CD14-positive monocyte (primary cell): ENCODE measurements at regions not wholly inside any gene's neighbourhood (a gene's known extent, or its start where the extent isn't known, plus 50 kb on each side); places are given as distances from the start of the nearest gene placed in this dataset.

Source experiments
- DNase-seq, 3 donors: peaks; one replicate each; pipeline ENCODE4 v3.0.0-alpha.2; 2011 to 2022
- H2AFZ ChIP-seq: 2 replicates; pipeline ENCODE4 v1.6.0; 2012; ENCODE audit warnings: mild to moderate bottlenecking, low read depth, low read length, inconsistent platforms; ENCODE audit not compliant: insufficient read depth, poor library complexity, severe bottlenecking
- H3K27ac ChIP-seq, 2 donors: 1 replicate in 1 of 2; 2 replicates in 1 of 2; pipeline ENCODE4 v1.5.1; 2012 to 2013; ENCODE audit warnings: low read length in 2 of 2, control low read depth in 1 of 2, inconsistent platforms in 1 of 2, low read depth in 1 of 2, mild to moderate bottlenecking in 1 of 2
- H3K27me3 ChIP-seq, 2 donors: one replicate each; pipeline versions ENCODE4 v1.6.0 to v1.6.1; 2011 to 2013; ENCODE audit warnings: low read length in 2 of 2; ENCODE audit not compliant: control insufficient read depth in 2 of 2, insufficient read depth in 2 of 2
- H3K36me3 ChIP-seq, 2 donors: replicated peaks in 1 of 2; 1 replicate in 1 of 2; 2 replicates in 1 of 2; pipeline versions ENCODE4 v1.5.1 to v1.6.1; 2012 to 2013; ENCODE audit warnings: low read length in 2 of 2, control low read depth in 1 of 2, inconsistent platforms in 1 of 2, mild to moderate bottlenecking in 1 of 2; ENCODE audit not compliant: insufficient read depth in 2 of 2, control insufficient read depth in 1 of 2
- H3K4me1 ChIP-seq, 2 donors: 1 replicate in 1 of 2; 2 replicates in 1 of 2; pipeline versions ENCODE4 v1.5.1 to v1.6.1; 2012 to 2013; ENCODE audit warnings: low read length in 2 of 2, control low read depth in 1 of 2, inconsistent platforms in 1 of 2, mild to moderate bottlenecking in 1 of 2, moderate library complexity in 1 of 2; ENCODE audit not compliant: insufficient read depth in 2 of 2, control insufficient read depth in 1 of 2
- H3K4me2 ChIP-seq: replicated peaks from 2 replicates; pipeline ENCODE3; 2012; ENCODE audit warnings: low read length, moderate library complexity, mild to moderate bottlenecking; ENCODE audit not compliant: poor library complexity, severe bottlenecking; ENCODE audit errors: extremely low read depth
- H3K4me3 ChIP-seq, 3 experiments: fragments of 200-600 bp in 1 of 3; sonication (generic) in 1 of 3; replicated peaks in 1 of 3; 1 replicate in 2 of 3; 2 replicates in 1 of 3; pipeline ENCODE4 v1.5.1; 2011 to 2013; ENCODE audit warnings: low read length in 3 of 3, mild to moderate bottlenecking in 3 of 3, control low read depth in 2 of 3, low read depth in 2 of 3, inconsistent platforms in 1 of 3, moderate library complexity in 1 of 3
- H3K79me2 ChIP-seq: 2 replicates; pipeline ENCODE4 v1.6.0; 2012; ENCODE audit warnings: mild to moderate bottlenecking, control low read depth, inconsistent platforms, low read length, moderate library complexity; ENCODE audit not compliant: insufficient read depth
- H3K9ac ChIP-seq: 2 replicates; pipeline ENCODE4 v1.6.0; 2017; ENCODE audit warnings: low read length, mild to moderate bottlenecking; ENCODE audit not compliant: insufficient read depth, poor library complexity, severe bottlenecking
- H3K9me3 ChIP-seq, 2 donors: replicated peaks in 1 of 2; 1 replicate in 1 of 2; 2 replicates in 1 of 2; pipeline versions ENCODE4 v1.5.1 to v1.6.1; 2012 to 2013; ENCODE audit warnings: low read length in 2 of 2, control low read depth in 1 of 2; ENCODE audit not compliant: control insufficient read depth in 1 of 2, insufficient read depth in 1 of 2
- H4K20me1 ChIP-seq: 2 replicates; pipeline ENCODE4 v1.6.0; 2012; ENCODE audit warnings: mild to moderate bottlenecking, low read length, control low read depth, moderate library complexity; ENCODE audit not compliant: insufficient read depth
- H3K27ac Mint-ChIP-seq, 7 donors: one replicate each; pipeline ENCODE4 v1.8.0; 2020; ENCODE audit warnings: mild to moderate bottlenecking in 7 of 7, mixed read lengths in 7 of 7, moderate library complexity in 6 of 7, inconsistent platforms in 2 of 7
- H3K27me3 Mint-ChIP-seq, 3 donors: one replicate each; pipeline ENCODE4 v1.8.0; 2021 to 2022; ENCODE audit warnings: low read depth in 3 of 3, mild to moderate bottlenecking in 3 of 3, mixed read lengths in 3 of 3, moderate library complexity in 3 of 3, inconsistent platforms in 1 of 3
- H3K36me3 Mint-ChIP-seq, 2 donors: one replicate each; pipeline ENCODE4 v1.8.0; 2020; ENCODE audit warnings: mixed read lengths in 2 of 2, inconsistent platforms in 1 of 2, mild to moderate bottlenecking in 1 of 2
- H3K4me1 Mint-ChIP-seq: one replicate; pipeline ENCODE4 v1.8.0; 2020; ENCODE audit warnings: mild to moderate bottlenecking, mixed read lengths
- H3K4me3 Mint-ChIP-seq, 2 donors: one replicate each; pipeline ENCODE4 v1.8.0; 2020; ENCODE audit warnings: mild to moderate bottlenecking in 2 of 2, mixed read lengths in 2 of 2, moderate library complexity in 1 of 2
- H3K9me3 Mint-ChIP-seq, 7 donors: one replicate each; pipeline ENCODE4 v1.8.0; 2020 to 2022; ENCODE audit warnings: mixed read lengths in 7 of 7, mild to moderate bottlenecking in 6 of 7, moderate library complexity in 6 of 7, inconsistent platforms in 2 of 7
- CTCF ChIP-seq: fragments of 200-600 bp; IDR thresholded peaks from one replicate; pipeline ENCODE4 v1.8.0; 2022; ENCODE audit warnings: antibody characterized with exemption, mild to moderate bottlenecking
- WGBS: methylation state at CpG from one replicate; pipeline ENCODE4 v1.1.5; 2013; ENCODE audit warnings: missing lambda C conversion rate; ENCODE audit not compliant: insufficient coverage; 5-methylcytosine and 5-hydroxymethylcytosine counted together
- intact Hi-C, 2 donors: fragments of 100-400 bp; cut with micrococcal nuclease; formaldehyde crosslinking; loops; one replicate each; pipeline versions ENCODE4 v1.15.0 to v1.15.1; 2023

DNA sequence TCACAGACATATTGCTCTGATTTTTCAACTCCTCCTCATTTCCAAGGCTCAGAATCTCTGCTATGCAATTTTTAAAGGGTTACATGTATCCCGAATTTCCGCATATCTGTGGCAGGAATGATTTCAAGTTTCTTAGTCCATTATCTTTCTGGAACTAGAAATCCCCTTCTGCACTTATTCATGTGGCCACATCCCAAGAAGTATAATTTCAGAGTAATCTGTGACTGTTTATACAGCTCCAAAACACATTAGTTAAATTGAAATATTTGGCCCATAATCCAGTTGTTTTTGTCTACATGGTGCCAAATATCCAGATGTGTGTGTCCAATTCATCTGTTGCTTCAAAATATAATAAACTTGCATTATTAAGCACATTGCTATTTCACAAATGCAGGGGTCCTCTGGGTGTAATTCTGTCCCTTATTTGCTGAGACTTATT is 271.2 kb downstream of the ARHGAP12 start:
- intact Hi-C loops = no loop called here
- Mint-ChIP-seq H3K27me3 (no peaks in the 10 kb centered on the region), H3K36me3 (no peaks in the 10 kb centered on the region), H3K9me3 (peaks cover 0 to 2% (median 0%) of the 10 kb centered on the region in 7 donors), H3K4me1 (peaks cover 1% of the 10 kb centered on the region), H3K27ac (no peak overlapping the region), H3K4me3 (no peak overlapping the region)
- no peaks in the 10 kb centered on the region for H3K79me2 ChIP-seq
- no peak for TF ChIP-seq CTCF
- H3K4me1 ChIP-seq = no peaks in the 10 kb centered on the region
- H3K36me3 ChIP-seq = no peaks in the 10 kb centered on the region
- no peaks in the 10 kb centered on the region for H3K9me3 ChIP-seq
- no CpG with 5 or more reads among the region's 2 CpGs for WGBS
- H3K4me2 ChIP-seq = no peak overlapping the region
- no peaks in the 10 kb centered on the region for H3K27me3 ChIP-seq
- DNase-seq = no peak
- H3K27ac ChIP-seq = no peak overlapping the region
- H2AFZ ChIP-seq = no peak overlapping the region
- H3K9ac ChIP-seq = no peak overlapping the region
- H4K20me1 ChIP-seq = no peaks in the 10 kb centered on the region
- H3K4me3 ChIP-seq = no peak overlapping the region

DNA sequence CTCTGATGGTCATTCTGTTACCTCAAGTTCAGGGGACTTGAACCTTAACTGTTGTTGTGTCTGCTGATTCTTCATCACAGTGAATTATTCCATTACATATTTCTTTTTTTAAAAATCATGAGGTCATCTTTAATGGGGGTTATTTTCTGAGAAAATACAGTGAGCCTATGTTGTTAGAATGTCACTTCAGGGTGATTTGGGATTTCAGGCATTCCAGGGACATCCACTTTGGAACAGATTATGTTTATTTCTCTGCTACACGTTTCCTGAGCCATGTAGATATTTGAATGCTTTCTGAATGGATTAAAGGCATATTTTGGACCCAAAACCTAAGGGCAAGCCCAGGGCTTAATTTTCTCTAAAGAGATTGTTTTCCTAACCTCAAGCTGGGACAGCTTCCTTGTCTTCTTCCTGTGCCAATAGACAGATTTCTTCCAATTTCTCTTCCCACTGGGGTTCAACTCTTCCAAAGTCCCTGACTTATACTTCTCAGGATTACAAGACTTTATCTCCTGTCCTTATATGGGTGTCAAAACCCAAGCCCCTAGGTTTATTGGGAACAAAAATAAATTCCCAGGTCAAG is 271.7 kb downstream of the ARHGAP12 start:
- no peaks in the 10 kb centered on the region for H4K20me1 ChIP-seq
- intact Hi-C loops = no loop called here
- Mint-ChIP-seq H3K27me3 (peaks cover 0 to 1% (median 0%) of the 10 kb centered on the region in 3 donors), H3K4me1 (no peaks in the 10 kb centered on the region), H3K4me3 (no peak overlapping the region), H3K27ac (no peak overlapping the region), H3K9me3 (peaks cover 0 to 2% (median 0%) of the 10 kb centered on the region in 7 donors), H3K36me3 (no peaks in the 10 kb centered on the region)
- no peaks in the 10 kb centered on the region for H3K36me3 ChIP-seq
- no peak overlapping the region for H3K4me2 ChIP-seq
- H3K4me1 ChIP-seq = no peaks in the 10 kb centered on the region
- no peak for DNase-seq
- no peak overlapping the region for H3K4me3 ChIP-seq
- no peaks in the 10 kb centered on the region for H3K9me3 ChIP-seq
- H3K27ac ChIP-seq = no peak overlapping the region
- 100% methylated on average over 1 of the region's 1 CpG for WGBS
- TF ChIP-seq CTCF = no peak
- no peaks in the 10 kb centered on the region for H3K79me2 ChIP-seq
- H3K9ac ChIP-seq = no peak overlapping the region
- no peaks in the 10 kb centered on the region for H3K27me3 ChIP-seq
- H2AFZ ChIP-seq = no peak overlapping the region
